Stimulated activated CD4-positive, alpha-beta T cell treated with anti-CD3 and anti-CD28 coated beads, Interleukin-1b, Interleukin-23, amount 100 ng/mL, for 1 hour (primary cell): ENCODE measurements at regions not wholly inside any gene's neighbourhood (a gene's known extent, or its start where the extent isn't known, plus 50 kb on each side); places are given as distances from the start of the nearest gene placed in this dataset.

ENCODE experiments used
- DNase-seq, 2 donors: peaks; one replicate each; pipeline ENCODE4 v3.0.0-alpha.2; 2020; ENCODE audit warnings: low read depth in 2 of 2

DNA sequence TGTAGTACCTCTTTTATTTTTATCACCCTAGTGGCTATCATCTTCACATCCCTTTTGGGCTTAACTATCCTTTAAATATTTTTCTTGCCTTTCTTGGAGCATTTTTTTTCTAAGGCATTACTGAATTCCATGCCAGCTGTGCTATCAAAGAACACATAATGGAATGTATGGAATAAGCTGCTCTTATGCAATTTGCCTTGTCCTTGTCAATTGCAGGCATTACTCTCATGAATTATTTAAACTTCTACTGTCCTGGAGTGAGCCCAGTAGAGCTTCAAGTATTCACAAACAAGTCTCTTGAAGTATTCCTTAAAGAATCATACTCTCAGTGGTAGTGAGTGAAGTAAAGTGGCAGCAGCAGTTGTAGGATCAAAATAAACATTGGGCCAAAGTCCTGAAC, 144.6 kb upstream of the IGFBP7 start:
- DNase-seq = no peak

DNA sequence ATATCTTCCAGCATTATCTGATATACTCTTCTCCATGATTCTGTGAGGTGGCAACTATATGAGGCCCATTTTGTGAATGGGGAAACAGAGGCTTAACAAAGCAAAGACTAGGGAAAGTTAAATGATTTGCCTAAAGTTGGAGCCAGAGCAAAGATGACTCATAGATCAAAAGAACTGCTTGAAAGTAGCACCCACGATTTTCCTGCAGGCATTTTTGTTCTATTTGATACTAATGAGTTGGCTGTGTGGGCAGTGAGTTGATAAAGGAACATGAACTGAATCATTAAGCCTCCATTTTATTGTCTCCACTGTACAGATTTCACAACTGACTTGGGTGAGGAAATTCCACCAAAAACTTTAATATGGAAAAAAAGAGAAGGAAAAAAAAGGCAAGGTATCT, 138.9 kb upstream of the IGFBP7 start:
- DNase-seq = no peak

DNA sequence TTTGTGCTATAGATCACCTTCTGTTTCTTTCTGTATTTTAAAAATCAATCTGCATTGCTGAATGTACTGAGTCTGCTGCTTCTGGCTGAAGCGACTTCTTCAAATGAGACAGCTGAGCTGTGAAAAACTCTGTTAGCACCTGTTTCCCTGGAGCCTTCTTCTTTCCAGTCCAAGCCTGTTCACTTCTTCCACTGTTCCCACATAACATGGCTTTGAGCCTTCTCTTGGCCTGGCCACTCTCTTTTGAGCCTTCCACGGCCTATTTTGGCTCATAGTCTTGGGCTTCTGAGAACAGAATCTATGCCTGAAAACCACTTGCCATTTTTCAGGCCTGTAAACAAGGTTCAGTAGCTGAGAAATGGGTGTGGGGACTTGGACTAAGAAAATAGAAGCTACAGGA, 132.9 kb upstream of the IGFBP7 start:
- DNase-seq = no peak

DNA sequence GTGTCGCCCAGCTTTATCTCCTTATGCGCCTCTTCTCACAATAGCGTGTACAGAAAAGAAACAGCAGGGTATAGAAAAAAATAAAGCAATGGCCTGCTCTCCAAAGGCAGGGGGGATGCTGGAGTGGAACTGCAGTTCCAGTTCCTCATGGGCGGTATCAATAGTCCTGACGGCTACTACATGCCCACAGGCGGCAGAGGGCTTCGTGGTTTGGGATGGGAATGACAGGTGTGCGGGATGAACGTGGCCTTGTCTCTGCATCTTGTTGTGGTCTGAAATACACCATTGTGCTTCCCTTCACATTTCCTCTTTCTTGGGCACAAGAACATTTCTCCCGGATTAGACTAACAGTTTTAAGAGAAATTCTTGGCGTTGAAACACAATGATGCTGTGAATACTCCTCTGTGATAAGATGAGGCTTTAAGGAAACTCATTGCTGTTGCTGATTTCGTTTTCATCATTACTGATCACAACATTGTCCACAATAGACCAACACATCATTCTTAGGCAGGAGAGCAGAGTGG, 124.1 kb upstream of the IGFBP7 start:
- no peak for DNase-seq

DNA sequence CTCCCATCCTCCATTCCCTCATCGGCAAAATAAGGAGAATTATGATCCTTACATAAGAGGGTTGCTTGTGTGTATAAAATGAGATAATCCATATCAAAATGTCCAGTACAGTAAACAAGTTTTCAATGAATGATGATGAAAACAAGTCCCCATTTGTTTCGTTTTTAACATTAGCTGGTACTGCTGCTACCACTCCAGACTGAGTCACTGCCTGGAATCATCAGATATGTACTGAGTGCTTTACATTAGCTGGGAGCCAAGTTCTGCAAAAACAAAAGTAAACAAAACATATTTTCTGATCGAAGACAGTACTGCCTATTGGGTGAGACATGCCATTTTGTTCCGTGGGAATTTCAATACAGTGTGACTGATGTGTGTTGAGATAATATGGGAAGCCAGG, 123.2 kb upstream of the IGFBP7 start:
- no peak for DNase-seq

DNA sequence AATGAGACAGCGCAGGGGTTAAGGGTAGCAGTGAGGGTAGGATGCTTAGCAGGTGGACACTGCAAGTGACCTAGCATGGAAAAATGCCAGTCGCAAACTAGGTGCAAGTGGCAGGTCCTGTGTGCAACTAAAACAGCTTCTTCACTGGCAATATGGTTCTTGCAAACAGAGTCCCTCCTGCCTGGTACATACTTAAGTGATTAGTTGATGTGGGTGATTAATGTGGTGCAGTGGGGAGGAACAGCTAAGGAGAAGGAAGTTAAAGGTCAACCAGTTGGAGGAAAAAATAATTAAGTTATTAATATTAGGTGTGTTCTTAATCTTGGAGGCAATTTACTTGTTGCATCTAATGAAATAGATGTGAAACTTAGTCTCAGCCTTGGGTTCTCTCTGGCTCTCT, 121.6 kb upstream of the IGFBP7 start:
- no peak for DNase-seq

DNA sequence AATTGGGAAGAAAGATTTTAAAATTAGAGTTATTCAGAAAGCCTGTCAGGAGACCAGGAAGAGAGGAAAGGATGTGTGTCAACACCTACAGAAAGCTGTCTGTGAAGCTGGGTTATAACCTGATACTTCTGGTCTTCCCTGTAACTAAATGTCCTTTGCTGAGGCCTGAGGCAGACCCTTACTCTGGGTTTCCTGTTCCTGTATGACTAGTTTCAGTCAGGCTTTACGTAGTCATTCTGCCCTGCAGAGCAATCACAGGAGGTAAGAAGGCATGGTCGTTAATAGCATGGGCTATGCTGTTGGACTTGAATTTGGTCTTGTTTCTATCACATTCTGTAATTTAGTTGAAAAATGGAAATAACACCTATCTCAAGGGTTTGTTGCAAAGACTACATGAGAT, 110.5 kb upstream of the IGFBP7 start:
- no peak for DNase-seq

DNA sequence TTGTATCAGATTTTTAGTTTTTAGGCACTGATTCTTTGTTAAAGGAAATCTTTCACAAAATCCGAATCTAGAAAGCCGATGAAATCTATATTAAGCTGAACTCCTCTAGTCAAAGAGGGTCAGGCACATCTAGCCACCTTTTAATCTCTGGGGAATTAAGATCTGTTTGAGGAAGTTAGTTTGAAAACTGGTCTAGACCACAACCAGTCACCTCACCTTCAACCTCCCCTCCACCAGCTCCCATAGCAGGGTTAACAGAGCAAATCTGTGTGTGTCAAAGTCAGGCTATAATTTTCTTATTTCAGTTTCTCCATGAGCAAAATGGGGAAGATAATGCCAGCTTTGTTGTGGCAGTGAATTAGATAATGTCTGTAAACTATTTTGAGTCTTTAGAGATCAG, 110.0 kb upstream of the IGFBP7 start:
- DNase-seq = no peak

DNA sequence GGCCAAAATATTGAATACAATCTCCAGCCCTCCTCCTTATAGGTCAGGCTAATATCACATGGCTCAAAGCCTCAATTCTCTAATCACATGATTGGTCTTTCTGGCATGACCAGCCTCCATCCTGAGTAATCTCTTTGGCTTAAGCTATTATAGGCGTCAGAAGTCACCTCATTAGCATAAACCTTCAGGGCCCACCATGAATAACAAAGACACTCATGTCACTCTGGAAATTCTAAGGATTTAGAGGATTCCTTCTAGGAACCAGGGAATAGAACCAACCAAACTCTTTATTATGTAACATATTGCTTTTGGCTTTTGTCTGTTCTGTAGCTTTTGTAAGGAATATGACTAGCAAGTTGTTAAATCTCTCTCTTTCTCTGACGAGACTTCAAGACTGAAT, 109.2 kb upstream of the IGFBP7 start:
- no peak for DNase-seq

DNA sequence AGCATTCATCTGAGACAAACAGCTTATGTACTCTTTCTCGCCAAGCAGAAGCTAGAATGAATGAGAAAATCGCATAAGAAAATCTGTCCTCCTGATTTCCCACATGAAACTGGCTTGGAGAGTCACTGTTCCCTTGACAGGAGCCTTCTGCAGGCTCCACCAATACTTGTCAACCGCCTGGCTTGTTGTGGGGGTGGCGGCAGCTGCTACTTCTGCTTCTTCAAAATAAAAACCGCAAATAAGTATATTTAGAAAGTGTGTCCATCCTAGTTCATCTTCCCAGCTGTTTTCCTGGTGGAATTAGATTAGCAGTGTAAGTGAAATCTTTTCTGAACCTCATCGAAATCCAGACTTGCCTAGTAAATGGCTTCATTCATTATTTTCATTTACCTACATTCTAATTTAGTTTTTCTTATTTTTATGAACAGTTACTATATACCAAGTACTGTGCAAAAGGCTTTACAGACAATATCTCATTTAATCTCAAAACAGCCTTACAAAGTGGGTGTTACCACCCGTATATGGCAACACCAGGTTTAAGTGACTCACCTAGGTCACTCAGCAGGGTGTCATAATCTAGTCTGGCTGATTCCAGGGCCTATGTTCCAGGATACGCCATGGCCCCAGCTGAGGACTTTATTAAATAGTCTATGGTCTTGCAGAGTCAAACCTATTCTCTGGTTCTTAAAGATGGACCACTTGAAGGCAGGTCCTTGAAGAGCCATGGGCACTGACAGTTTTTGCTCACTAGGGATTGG, 104.6 kb upstream of the IGFBP7 start:
- DNase-seq = no peak

DNA sequence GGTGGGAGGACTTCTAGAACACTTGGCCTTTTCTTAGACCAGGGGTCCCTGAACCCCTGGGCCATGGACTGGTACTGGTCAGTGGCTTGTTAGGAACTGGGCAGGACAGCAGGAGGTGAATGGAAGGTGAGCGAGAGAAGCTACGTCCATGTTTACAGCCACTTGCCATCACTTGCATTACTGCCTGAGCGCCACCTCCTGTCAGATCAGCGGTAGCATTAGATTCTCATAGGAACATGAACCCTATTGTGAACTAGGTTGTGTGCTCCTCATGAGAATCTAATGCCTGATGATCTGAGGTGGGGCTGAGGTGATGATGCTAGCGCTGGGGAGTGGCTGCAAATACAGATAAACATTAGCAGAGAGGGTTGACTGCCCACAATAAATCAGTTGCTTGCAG, 100.9 kb upstream of the IGFBP7 start:
- no peak for DNase-seq

DNA sequence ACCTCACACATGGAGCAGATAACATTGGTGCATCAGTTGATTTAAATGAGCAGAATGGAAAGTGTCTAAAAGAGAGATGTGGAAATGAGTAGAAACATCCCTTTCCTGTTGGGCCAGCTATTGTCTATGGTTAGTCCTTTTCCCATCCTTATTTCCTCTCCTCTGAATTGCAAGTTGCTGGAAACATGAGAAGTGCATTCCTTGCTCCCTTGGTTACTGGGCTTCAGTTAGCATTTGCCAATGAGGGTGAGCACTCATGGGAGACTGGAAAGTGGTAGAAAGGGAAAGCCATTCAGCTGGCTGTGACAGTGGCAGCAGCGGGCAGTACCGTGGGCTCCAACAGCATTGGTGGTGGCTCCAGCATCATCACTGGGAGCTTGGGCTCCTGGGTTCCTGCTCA, 96.0 kb upstream of the IGFBP7 start:
- no peak for DNase-seq

DNA sequence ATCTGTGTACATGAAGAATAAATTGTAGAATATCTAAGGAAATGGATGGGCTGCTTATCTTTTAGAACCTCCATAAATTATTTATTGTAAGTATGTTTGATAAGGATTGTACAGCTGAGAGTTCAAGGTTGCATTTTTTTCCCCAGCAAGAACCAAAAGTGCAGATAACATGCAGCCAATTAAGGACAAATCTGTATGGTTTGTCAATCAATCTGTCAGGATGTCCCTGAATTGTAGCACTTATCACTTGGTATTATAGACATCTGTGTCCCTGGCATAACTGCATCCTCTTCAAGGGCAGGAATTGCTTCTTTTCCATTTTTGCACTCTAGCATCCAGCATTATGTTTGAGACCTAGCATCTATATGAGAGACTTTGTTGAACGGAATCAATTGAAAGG, 95.4 kb upstream of the IGFBP7 start:
- no peak for DNase-seq

DNA sequence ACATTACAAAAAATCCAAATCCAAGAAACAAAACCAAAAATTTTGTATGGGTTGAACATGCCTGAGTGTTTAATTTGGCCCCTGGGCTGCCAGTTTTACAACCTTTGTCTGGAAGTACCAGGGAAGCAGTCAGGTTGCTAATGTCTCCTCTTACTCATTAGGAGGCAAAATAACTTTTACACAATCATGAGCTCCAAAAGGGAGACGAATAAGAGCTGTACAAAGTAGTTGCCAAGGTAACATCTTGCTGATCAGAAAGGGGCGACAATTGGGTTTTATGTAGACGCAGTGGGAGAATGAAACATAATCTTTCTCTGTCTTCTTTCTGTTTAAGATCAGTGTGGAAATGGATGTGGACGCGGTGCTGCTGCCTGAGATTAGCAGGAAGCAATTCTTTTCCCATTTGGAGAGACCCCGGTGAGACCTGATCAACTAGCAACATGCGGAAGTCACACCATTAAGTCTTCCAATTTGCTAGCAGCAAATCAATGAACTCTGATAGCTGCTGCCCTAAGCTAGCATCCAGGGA, 90.7 kb upstream of the IGFBP7 start:
- no peak for DNase-seq

DNA sequence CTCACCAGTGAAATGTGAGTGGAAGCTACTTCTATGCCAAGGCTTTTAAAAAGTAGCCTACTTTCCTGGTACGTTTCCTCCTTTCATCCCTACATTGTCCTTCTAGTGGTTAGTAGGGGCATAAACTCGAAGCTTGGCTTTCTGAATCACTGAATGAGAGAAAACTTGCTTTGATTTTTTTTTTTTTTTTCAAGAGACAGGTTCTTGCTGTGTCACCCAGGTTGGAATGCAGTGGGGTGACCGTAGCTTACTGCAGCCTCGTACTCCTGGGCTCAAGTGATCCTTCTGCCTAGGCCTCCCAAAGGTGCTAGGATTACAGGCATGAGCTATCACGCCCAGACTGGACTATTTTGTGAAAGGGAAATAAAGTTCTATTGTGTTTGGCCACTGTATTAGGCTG, 89.1 kb upstream of the IGFBP7 start:
- DNase-seq = no peak

DNA sequence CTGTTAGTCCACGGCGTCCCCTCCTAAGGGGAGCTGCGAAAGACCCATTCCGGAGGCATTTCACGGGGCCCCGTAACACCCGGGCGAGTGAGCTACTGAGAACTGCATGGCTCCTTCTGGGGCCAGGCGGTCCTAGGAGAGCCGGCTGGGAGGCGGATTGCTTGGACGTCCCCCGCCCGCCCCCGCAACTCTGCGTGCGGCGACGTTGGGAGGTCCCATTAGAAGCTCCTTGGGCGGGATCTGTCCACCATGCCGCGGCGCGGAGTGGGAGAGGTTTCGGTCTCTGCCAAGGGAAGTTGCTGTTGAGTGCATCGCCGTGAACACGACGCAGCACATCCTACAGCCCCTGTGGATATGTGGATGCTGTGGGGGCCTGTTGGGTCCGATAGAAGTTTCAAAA, 85.4 kb upstream of the IGFBP7 start:
- DNase-seq = no peak

DNA sequence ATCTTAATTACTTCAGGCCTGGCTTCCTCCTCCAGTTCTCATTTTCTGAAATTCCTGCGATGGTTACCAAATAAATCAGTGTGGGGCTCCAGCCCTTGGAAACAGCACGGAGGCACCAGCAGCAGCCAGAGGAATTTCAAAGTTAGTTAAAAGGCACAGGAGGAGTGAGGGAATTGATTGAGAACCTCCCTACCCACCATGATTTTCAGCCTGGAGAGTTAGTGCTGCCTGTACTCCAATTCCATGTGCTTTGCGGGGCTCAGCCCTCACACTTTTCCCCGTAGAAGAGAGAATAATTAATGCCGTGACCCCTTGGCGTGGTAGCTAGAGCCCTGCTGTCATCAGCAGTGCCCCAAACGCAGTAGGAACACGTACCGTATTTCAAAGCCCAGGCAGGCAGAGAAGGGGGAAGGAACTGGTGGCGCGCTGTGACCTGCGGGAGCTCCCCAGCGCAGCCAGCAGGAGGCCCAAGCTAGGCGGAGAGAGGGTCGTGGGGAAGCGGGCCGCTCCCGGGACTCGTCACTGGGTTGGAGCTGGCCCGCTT, 84.0 kb upstream of the IGFBP7 start:
- DNase-seq = no peak

DNA sequence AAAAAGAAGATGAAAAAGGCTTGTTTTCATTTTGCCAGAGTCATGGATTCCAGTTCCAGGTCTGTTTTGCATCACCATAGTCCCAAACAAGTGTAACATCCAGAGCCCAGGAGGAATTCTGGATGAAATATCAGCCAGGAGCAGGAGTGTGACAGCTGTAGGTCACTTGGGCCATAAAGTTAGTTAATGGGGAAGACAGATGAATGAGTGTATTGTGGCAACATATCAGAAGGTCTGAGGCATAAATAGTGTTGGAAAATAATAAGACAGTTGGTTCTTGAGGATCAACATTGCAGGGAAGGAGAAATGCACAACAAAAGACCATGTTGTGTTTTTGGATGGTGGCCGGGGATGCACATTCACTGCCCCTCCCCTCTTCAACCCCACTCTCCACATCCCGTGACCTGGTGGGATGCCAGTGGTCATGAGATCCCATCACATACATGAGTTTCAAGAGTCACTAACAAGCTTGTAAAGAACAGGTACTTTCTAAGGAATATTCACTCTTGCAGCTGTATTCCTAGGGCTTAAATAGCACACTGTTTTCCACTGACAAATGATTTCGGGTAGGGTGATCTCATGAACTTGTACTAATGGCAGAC, 83.1 kb upstream of the IGFBP7 start:
- DNase-seq = no peak

DNA sequence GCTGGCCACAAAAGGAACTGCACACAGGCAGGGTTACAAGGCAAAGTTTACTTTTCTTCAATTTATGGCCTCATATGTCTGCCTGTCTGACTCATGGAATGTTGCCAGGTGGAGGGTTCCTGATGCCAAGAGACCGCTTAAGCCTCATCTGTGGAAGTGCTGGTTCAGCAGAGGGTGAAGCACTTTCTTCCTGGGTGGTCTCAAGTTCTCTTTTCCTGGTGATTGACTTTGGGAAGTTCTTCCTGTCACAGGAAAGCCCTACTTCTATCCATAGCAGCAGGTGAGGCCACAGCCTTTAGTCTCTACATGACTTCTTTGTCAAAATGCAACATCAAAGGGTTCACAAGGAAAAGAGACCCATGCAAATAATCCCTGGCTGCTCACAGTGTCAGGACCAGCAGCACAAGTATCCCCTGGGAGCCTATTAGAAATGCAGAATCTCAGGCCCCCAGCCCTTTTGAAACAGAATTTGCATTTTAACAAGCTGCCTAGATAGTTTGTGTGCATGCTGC, 81.4 kb upstream of the IGFBP7 start:
- DNase-seq = no peak

DNA sequence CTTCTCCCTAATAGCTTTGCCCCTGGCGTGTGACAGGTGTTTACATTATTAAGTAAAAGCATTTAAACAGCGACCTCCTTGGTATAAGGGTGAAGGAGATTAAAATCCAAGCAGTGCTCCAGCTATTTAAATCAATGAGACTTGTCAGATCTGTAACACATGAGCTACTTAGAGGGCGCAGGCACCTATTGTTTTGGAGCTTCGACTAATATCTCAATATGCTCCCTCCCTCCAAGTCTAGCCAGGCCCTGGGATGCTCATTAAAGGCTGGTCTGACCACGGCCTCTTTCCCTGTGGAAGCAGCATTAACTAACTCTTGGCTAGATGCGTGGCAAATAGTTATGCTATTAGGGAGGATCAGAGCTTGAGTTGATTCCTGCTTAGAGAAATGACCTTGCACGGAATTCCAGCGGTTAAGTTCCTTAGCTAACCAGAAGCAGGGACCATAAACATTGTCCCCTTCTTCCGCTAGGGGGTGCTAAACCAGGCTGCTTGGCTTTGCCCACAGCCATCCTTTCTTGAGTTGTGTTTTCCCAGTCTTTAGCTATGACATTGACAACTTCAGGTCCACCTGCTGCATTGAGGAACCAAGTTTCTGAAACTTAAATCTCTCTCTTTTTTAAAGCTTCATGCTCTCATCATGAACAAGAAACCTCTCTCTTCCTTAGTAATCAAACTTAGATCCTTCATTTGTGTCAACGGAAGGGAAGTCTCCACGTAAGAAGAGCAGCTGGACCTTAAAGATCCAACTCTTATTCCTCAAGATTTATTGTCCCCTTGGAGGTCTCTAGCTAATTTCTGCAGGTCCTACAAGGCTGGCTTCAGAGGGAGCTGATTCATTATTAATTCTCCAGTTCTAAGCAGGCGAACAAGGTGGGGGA, 80.7 kb upstream of the IGFBP7 start:
- DNase-seq = no peak

DNA sequence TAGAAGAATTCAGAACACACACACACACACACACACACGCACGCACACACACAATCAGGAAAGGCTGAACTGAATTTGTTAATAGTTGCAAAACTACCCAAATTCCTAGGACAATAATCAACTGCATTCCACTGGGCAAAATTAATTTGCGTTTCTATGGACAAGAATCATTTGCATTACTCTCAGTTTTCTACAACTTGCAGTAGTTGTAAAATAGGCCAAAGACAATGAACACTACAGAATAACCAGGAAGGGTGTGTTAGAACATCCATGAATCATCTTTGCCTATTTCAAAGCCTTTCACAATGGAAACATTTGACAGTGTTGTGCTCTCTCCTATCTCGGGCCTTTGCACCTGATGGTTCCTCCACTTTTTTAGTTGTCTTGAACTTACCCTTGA, 77.1 kb upstream of the IGFBP7 start:
- no peak for DNase-seq
